CD4-positive, alpha-beta T cell (primary cell): ENCODE measurements at regions not wholly inside any gene's neighbourhood (a gene's known extent, or its start where the extent isn't known, plus 50 kb on each side); places are given as distances from the start of the nearest gene placed in this dataset.

Source experiments
- ATAC-seq: fragments of 200-7000 bp; cut with Tn5 transposase; one replicate; pipeline ENCODE4 v1.10.0; 2022; ENCODE audit warnings: mild to moderate bottlenecking; ENCODE audit not compliant: poor library complexity
- CTCF ChIA-PET: fragments of 350-600 bp; sonication (Branson Sonifier 250); formaldehyde crosslinking; loops from one replicate; lab custom pipeline; 2021; ENCODE audit warnings: antibody characterized with exemption, inconsistent platforms; lab: Charles Lee
- POLR2A ChIA-PET: fragments of 350-600 bp; sonication (Branson Sonifier 250); formaldehyde crosslinking; loops from one replicate; lab custom pipeline; 2021; ENCODE audit warnings: antibody characterized with exemption, inconsistent platforms; lab: Charles Lee
- DNase-seq, 14 experiments: peaks; one replicate each; pipeline ENCODE4 v3.0.0-alpha.2; 2013 to 2020; ENCODE audit warnings: mixed read lengths in 2 of 14
- H3K27ac ChIP-seq, 2 donors: one replicate each; pipeline versions ENCODE4 v1.5.1 to v1.7.0; 2013; ENCODE audit warnings: low read length in 2 of 2, low read depth in 1 of 2, mild to moderate bottlenecking in 1 of 2
- H3K27me3 ChIP-seq, 2 experiments: 1 replicate in 1 of 2; 2 replicates in 1 of 2; pipeline versions ENCODE4 v1.6.1 to v1.7.0; 2013; ENCODE audit warnings: low read length in 2 of 2, control low read depth in 1 of 2, mild to moderate bottlenecking in 1 of 2, moderate library complexity in 1 of 2; ENCODE audit not compliant: insufficient read depth in 2 of 2, control insufficient read depth in 1 of 2
- H3K36me3 ChIP-seq: one replicate; pipeline ENCODE4 v1.6.1; 2013; ENCODE audit warnings: low read length, control low read depth; ENCODE audit not compliant: insufficient read depth
- H3K4me1 ChIP-seq: one replicate; pipeline ENCODE4 v1.6.1; 2013; ENCODE audit warnings: low read length, control low read depth; ENCODE audit not compliant: insufficient read depth
- H3K4me3 ChIP-seq: one replicate; pipeline ENCODE4 v1.5.1; 2013; ENCODE audit warnings: mild to moderate bottlenecking, low read length, moderate library complexity
- H3K9me3 ChIP-seq, 2 experiments: 1 replicate in 1 of 2; 2 replicates in 1 of 2; pipeline versions ENCODE4 v1.6.1 to v1.7.0; 2013; ENCODE audit warnings: low read length in 2 of 2, mild to moderate bottlenecking in 2 of 2, control low read depth in 1 of 2, moderate library complexity in 1 of 2; ENCODE audit not compliant: control insufficient read depth in 1 of 2, insufficient read depth in 1 of 2
- H3K27ac Mint-ChIP-seq: one replicate; pipeline ENCODE4 v1.8.0; 2020; ENCODE audit warnings: mixed read lengths
- H3K27me3 Mint-ChIP-seq: one replicate; pipeline ENCODE4 v1.8.0; 2021; ENCODE audit warnings: mixed read lengths
- H3K36me3 Mint-ChIP-seq: one replicate; pipeline ENCODE4 v1.8.0; 2021; ENCODE audit warnings: low read depth, mixed read lengths
- H3K4me1 Mint-ChIP-seq: one replicate; pipeline ENCODE4 v1.8.0; 2021; ENCODE audit warnings: low read depth, mixed read lengths
- H3K4me3 Mint-ChIP-seq: one replicate; pipeline ENCODE4 v1.8.0; 2020; ENCODE audit warnings: mild to moderate bottlenecking, mixed read lengths
- H3K9me3 Mint-ChIP-seq: one replicate; pipeline ENCODE4 v1.8.0; 2020; ENCODE audit warnings: mixed read lengths
- CTCF ChIP-seq: fragments of 200-600 bp; IDR thresholded peaks from one replicate; pipeline ENCODE4 v1.8.0; 2022; ENCODE audit warnings: antibody characterized with exemption, mild to moderate bottlenecking
- intact Hi-C, 2 experiments: fragments of 100-400 bp; cut with DNase I in 1 of 2; cut with micrococcal nuclease in 1 of 2; formaldehyde crosslinking; loops; one replicate each; pipeline versions ENCODE4 v1.15.1 to v1.9.0; 2023 to 2025; cut with DNase I, micrococcal nuclease

DNA sequence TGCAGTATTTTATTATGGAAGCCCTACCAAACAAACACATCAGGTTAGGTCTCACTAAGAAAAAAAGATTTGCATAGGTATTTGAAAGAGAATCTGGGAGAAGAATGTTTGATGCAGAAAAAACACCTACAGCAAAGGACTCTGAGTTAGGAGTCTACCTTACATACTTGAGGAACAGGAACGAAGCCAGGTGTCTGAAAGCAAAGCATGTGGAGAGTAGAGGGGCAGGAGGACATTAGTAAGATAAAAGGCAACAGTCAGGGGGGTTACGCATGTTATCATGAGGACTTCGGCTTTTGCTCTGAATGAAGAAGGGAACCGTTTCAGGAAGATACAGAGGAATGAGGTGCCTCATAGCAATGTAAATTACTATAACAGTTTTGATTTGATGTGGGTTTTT lies 87.9 kb upstream of the PTER start:
- Histone ChIP-seq H3K9me3 (no peaks in the 10 kb centered on the region), H3K27me3 (peaks cover 0 to 4% of the 10 kb centered on the region in 2 experiments), H3K4me3 (no peak overlapping the region), H3K27ac (no peak overlapping the region), H3K36me3 (no peaks in the 10 kb centered on the region), H3K4me1 (no peaks in the 10 kb centered on the region)
- no peaks in the 10 kb centered on the region for H3K27me3 Mint-ChIP-seq
- POLR2A ChIA-PET, result no interaction called here
- ATAC-seq, result no peak
- H3K4me3 Mint-ChIP-seq, result no peak overlapping the region
- no peak for TF ChIP-seq CTCF
- H3K4me1 Mint-ChIP-seq, result no peaks in the 10 kb centered on the region
- no peaks in the 10 kb centered on the region for H3K9me3 Mint-ChIP-seq
- intact Hi-C loops, result no loop called here
- CTCF ChIA-PET, result no interaction called here
- no peak overlapping the region for H3K27ac Mint-ChIP-seq
- no peak for DNase-seq
- H3K36me3 Mint-ChIP-seq, result no peaks in the 10 kb centered on the region

DNA sequence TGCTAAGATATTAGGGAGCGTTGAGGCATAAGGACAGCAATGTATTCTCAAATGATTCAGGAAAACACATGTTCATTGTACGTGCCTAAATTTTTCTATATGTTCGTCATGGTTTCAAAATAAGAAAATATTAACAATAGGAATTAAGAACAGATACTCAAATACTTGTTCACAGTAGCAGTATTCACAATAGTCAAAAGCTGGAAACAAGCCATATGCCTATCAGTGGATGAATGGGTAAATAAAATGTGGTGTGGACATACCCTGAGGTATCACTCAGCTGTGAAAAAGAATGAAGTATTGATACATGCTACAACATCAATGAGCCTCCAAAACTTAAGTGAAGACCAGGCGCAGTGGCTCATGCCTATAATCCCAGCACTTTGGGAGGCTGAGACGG lies 84.7 kb upstream of the PTER start:
- ATAC-seq (no peak), DNase-seq (no peak)
- no peaks in the 10 kb centered on the region for H3K4me1 ChIP-seq
- no peaks in the 10 kb centered on the region for H3K9me3 ChIP-seq
- ChIA-PET POLR2A (no interaction called here), CTCF (no interaction called here)
- Mint-ChIP-seq H3K27me3 (no peaks in the 10 kb centered on the region), H3K27ac (no peak overlapping the region), H3K4me1 (no peaks in the 10 kb centered on the region), H3K9me3 (no peaks in the 10 kb centered on the region), H3K4me3 (no peak overlapping the region), H3K36me3 (no peaks in the 10 kb centered on the region)
- H3K4me3 ChIP-seq, result no peak overlapping the region
- TF ChIP-seq CTCF, result no peak
- H3K27ac ChIP-seq, result no peak overlapping the region
- peaks cover 0 to 4% of the 10 kb centered on the region in 2 experiments for H3K27me3 ChIP-seq
- intact Hi-C loops, result no loop called here
- H3K36me3 ChIP-seq, result no peaks in the 10 kb centered on the region

DNA sequence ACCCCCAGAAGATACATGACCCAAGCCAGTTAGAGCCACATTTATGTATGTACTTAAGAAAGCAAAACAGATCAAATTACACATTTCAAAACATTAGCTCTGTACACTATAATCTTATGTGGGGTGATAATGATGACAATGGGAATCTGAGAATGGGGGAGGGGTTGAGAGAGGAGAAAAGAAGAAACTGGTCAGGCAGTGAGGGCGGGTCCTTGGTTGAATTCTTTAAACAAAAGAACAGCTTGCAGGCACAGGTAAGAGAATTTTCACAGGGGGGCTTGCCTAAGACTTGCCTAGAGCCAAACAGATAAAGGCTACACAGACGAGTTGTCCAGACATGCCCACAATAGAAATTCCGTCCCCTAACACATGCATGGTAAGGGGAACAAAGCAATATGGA lies 76.8 kb upstream of the PTER start:
- DNase-seq, result no peak
- Histone ChIP-seq H3K27me3 (no peaks in the 10 kb centered on the region), H3K27ac (no peak overlapping the region), H3K4me1 (no peaks in the 10 kb centered on the region), H3K9me3 (no peaks in the 10 kb centered on the region), H3K4me3 (no peak overlapping the region), H3K36me3 (no peaks in the 10 kb centered on the region)
- POLR2A ChIA-PET, result no interaction called here
- no peak overlapping the region for H3K27ac Mint-ChIP-seq
- TF ChIP-seq CTCF, result no peak
- H3K36me3 Mint-ChIP-seq, result no peaks in the 10 kb centered on the region
- ATAC-seq, result no peak
- H3K4me1 Mint-ChIP-seq, result no peaks in the 10 kb centered on the region
- no peaks in the 10 kb centered on the region for H3K27me3 Mint-ChIP-seq
- CTCF ChIA-PET, result no interaction called here
- intact Hi-C loops, result no loop called here
- peaks cover 4% of the 10 kb centered on the region for H3K9me3 Mint-ChIP-seq
- H3K4me3 Mint-ChIP-seq, result no peak overlapping the region
